ENCODE measurements at regions not wholly inside any gene's neighbourhood (a gene's known extent, or its start where the extent isn't known, plus 50 kb on each side); places are given as distances from the start of the nearest gene placed in this dataset.

- no peaks in the 10 kb centered on the region for H3K36me3 ChIP-seq
- no peak overlapping the region for H3K4me3 ChIP-seq
- TF ChIP-seq POLR2AphosphoS5 (IDR thresholded peaks at IDR 0.05) = no peak
- no peak for TF ChIP-seq POLR2A (IDR thresholded peaks at IDR 0.05)
- TF ChIP-seq CTCF (IDR thresholded peaks at IDR 0.05) = no peak
- no peak for DNase-seq (ENCODE audit: low spot score in 2 of 2)
- H3K9me3 ChIP-seq = no peaks in the 10 kb centered on the region
- no peak overlapping the region for H3K27ac ChIP-seq
- H3K27me3 ChIP-seq = no peaks in the 10 kb centered on the region
- intact Hi-C loops (cut with DNase I; ENCODE audit: low total_unique reads) = no loop called here
- no peaks in the 10 kb centered on the region for H3K4me1 ChIP-seq
Measured at GRCh38 chr13:84029396-84029795, 147.1 kb upstream of the SLITRK1 start.

GRCh38 chr13:84025824-84026223, 143.6 kb upstream of the SLITRK1 start:
- Histone ChIP-seq H3K4me3 (no peak overlapping the region), H3K27me3 (no peaks in the 10 kb centered on the region), H3K27ac (no peak overlapping the region), H3K9me3 (no peaks in the 10 kb centered on the region), H3K4me1 (no peaks in the 10 kb centered on the region), H3K36me3 (no peaks in the 10 kb centered on the region)
- TF ChIP-seq CTCF (IDR thresholded peaks at IDR 0.05) (no peak), POLR2AphosphoS5 (IDR thresholded peaks at IDR 0.05) (no peak), POLR2A (IDR thresholded peaks at IDR 0.05) (no peak)
- no peak for DNase-seq (ENCODE audit: low spot score in 2 of 2)
- intact Hi-C loops (cut with DNase I; ENCODE audit: low total_unique reads) = no loop called here

- intact Hi-C loops (cut with DNase I; ENCODE audit: low total_unique reads) = no loop called here
- no peak for TF ChIP-seq CTCF (IDR thresholded peaks at IDR 0.05)
- no peaks in the 10 kb centered on the region for H3K9me3 ChIP-seq
Measured at GRCh38 chr13:83996415-83996814, 114.1 kb upstream of the SLITRK1 start.

GRCh38 chr13:83995930-83996329, 113.7 kb upstream of the SLITRK1 start:
- Histone ChIP-seq H3K4me3 (no peak overlapping the region), H3K27ac (no peak overlapping the region), H3K27me3 (no peaks in the 10 kb centered on the region), H3K36me3 (no peaks in the 10 kb centered on the region), H3K4me1 (no peaks in the 10 kb centered on the region), H3K9me3 (no peaks in the 10 kb centered on the region)
- TF ChIP-seq POLR2AphosphoS5 (IDR thresholded peaks at IDR 0.05) (no peak), CTCF (IDR thresholded peaks at IDR 0.05) (no peak), POLR2A (IDR thresholded peaks at IDR 0.05) (no peak)
- intact Hi-C loops (cut with DNase I; ENCODE audit: low total_unique reads) = no loop called here
- DNase-seq (ENCODE audit: low spot score in 2 of 2) = no peak

More at GRCh38 chr13:83996415-83996814, 114.1 kb upstream of the SLITRK1 start:
- no peak overlapping the region for H3K27ac ChIP-seq
- H3K4me1 ChIP-seq = no peaks in the 10 kb centered on the region
- H3K36me3 ChIP-seq = no peaks in the 10 kb centered on the region
- no peaks in the 10 kb centered on the region for H3K27me3 ChIP-seq
- DNase-seq (ENCODE audit: low spot score in 2 of 2) = no peak
- H3K4me3 ChIP-seq = no peak overlapping the region

- H3K9me3 ChIP-seq = no peaks in the 10 kb centered on the region
- no peaks in the 10 kb centered on the region for H3K36me3 ChIP-seq
- DNase-seq (ENCODE audit: low spot score in 2 of 2) = no peak
- H3K27ac ChIP-seq = no peak overlapping the region
- H3K4me3 ChIP-seq = no peak overlapping the region
- TF ChIP-seq POLR2AphosphoS5 (IDR thresholded peaks at IDR 0.05) = no peak
- no peak for TF ChIP-seq CTCF (IDR thresholded peaks at IDR 0.05)
- TF ChIP-seq POLR2A (IDR thresholded peaks at IDR 0.05) = no peak
- intact Hi-C loops (cut with DNase I; ENCODE audit: low total_unique reads) = no loop called here
- H3K27me3 ChIP-seq = no peaks in the 10 kb centered on the region
- no peaks in the 10 kb centered on the region for H3K4me1 ChIP-seq
Measured at GRCh38 chr13:83992566-83993358, 110.5 kb upstream of the SLITRK1 start.

All from breast epithelium (tissue), 4 donors.